Caco-2 (cell line): ENCODE measurements at regions not wholly inside any gene's neighbourhood (a gene's known extent, or its start where the extent isn't known, plus 50 kb on each side); places are given as distances from the start of the nearest gene placed in this dataset.

Experiments used
- BruUV-seq: library from RNA; stranded (reverse); fragments of 400-500 nt; replicated peaks from 2 replicates; lab custom pipeline; 2021; lab: Mats Ljungman, UMichigan
- CTCF ChIA-PET: fragments of 300-600 bp; sonication (Branson Sonifier 250); formaldehyde crosslinking; loops from one replicate; lab custom pipeline; 2022; ENCODE audit warnings: antibody characterized with exemption; lab: Charles Lee
- POLR2A ChIA-PET: fragments of 300-600 bp; sonication (Branson Sonifier 250); formaldehyde crosslinking; loops from one replicate; lab custom pipeline; 2022; ENCODE audit warnings: antibody characterized with exemption; lab: Charles Lee
- DNase-seq, 2 experiments: peaks; one replicate each; pipeline versions ENCODE4 v3.0.0 to v3.0.0-alpha.2; 2020 to 2022
- H3K27me3 ChIP-seq: replicated peaks from 2 replicates; pipeline ENCODE4 v1.6.0; 2011; ENCODE audit warnings: low read length; ENCODE audit not compliant: control insufficient read depth, insufficient read depth
- H3K36me3 ChIP-seq: 2 replicates; pipeline ENCODE4 v1.5.1; 2011; ENCODE audit warnings: low read length; ENCODE audit not compliant: control insufficient read depth, insufficient read depth
- H3K4me1 ChIP-seq: fragments of 250-450 bp; sonication (Bioruptor Pico); 2 replicates; pipeline ENCODE4 v1.5.1; 2020; ENCODE audit warnings: mild to moderate bottlenecking
- H3K4me3 ChIP-seq: 2 replicates; pipeline ENCODE4 v1.5.1; 2011; ENCODE audit warnings: low read depth, mild to moderate bottlenecking, control low read depth, low read length
- H3K9me3 ChIP-seq: fragments of 250-450 bp; sonication (Bioruptor Pico); 2 replicates; pipeline ENCODE4 v1.5.1; 2020; ENCODE audit warnings: mild to moderate bottlenecking, moderate library complexity
- H3K27ac Mint-ChIP-seq: one replicate; pipeline ENCODE4 v1.8.0; 2022; ENCODE audit warnings: mixed read lengths; ENCODE audit not compliant: unreplicated experiment
- H3K27me3 Mint-ChIP-seq: one replicate; pipeline ENCODE4 v1.8.0; 2022; ENCODE audit warnings: mixed read lengths; ENCODE audit not compliant: insufficient read depth, unreplicated experiment
- H3K36me3 Mint-ChIP-seq: one replicate; pipeline ENCODE4 v1.8.0; 2022; ENCODE audit warnings: mild to moderate bottlenecking, mixed read lengths; ENCODE audit not compliant: insufficient read depth, unreplicated experiment
- H3K4me1 Mint-ChIP-seq: one replicate; pipeline ENCODE4 v1.8.0; 2022; ENCODE audit warnings: low read depth, mixed read lengths; ENCODE audit not compliant: unreplicated experiment
- H3K4me3 Mint-ChIP-seq: one replicate; pipeline ENCODE4 v1.8.0; 2022; ENCODE audit warnings: mild to moderate bottlenecking, moderate library complexity, mixed read lengths; ENCODE audit not compliant: unreplicated experiment
- H3K9me3 Mint-ChIP-seq: one replicate; pipeline ENCODE4 v1.8.0; 2022; ENCODE audit warnings: mixed read lengths; ENCODE audit not compliant: unreplicated experiment
- CTCF ChIP-seq, 2 experiments: fragments of 200-600 bp in 1 of 2; IDR thresholded peaks; 1 replicate in 1 of 2; 2 replicates in 1 of 2; pipeline versions ENCODE4 v1.5.1 to v1.8.0; 2011 to 2022; ENCODE audit warnings: antibody characterized with exemption in 1 of 2, control low read depth in 1 of 2, inconsistent platforms in 1 of 2, low read depth in 1 of 2, low read length in 1 of 2, mild to moderate bottlenecking in 1 of 2, moderate library complexity in 1 of 2; ENCODE audit not compliant: insufficient read depth in 1 of 2, severe bottlenecking in 1 of 2, unreplicated experiment in 1 of 2
- intact Hi-C: fragments of 100-400 bp; cut with micrococcal nuclease; formaldehyde crosslinking; loops from one replicate; pipeline ENCODE4 v1.10.0; 2022; ENCODE audit not compliant: unreplicated experiment

- Histone ChIP-seq H3K4me3 (no peak overlapping the region), H3K4me1 (no peaks in the 10 kb centered on the region), H3K36me3 (no peaks in the 10 kb centered on the region), H3K9me3 (no peaks in the 10 kb centered on the region), H3K27me3 (no peaks in the 10 kb centered on the region)
- CTCF ChIA-PET, result no interaction called here
- POLR2A ChIA-PET, result no interaction called here
- H3K27ac Mint-ChIP-seq, result no peak overlapping the region
- H3K4me1 Mint-ChIP-seq, result peaks cover 9% of the 10 kb centered on the region
- no peaks in the 10 kb centered on the region for H3K36me3 Mint-ChIP-seq
- intact Hi-C loops, result loop anchor here (1.0 to 10.0 kb wide), 6 partner anchors 50 to 452 kb away; no protein-coding TSS in a partner anchor
- TF ChIP-seq CTCF (IDR thresholded peaks at IDR 0.05; ENCODE audit: insufficient read depth in 1 of 2, low read depth in 1 of 2, low read length in 1 of 2, severe bottlenecking in 1 of 2, unreplicated experiment in 1 of 2), result no peak
- H3K9me3 Mint-ChIP-seq, result no peaks in the 10 kb centered on the region
- no TSS peak for BruUV-seq
- H3K4me3 Mint-ChIP-seq, result no peak overlapping the region
- DNase-seq, result no peak
- H3K27me3 Mint-ChIP-seq, result peaks cover 10% of the 10 kb centered on the region
These were observed 84.8 kb upstream of the PHF14 start for GRCh38 chr7:10888861-10889260.

GRCh38 chr7:10889266-10889898 lies 84.3 kb upstream of the PHF14 start:
- Histone ChIP-seq H3K4me1 (no peaks in the 10 kb centered on the region), H3K4me3 (no peak overlapping the region), H3K27me3 (no peaks in the 10 kb centered on the region), H3K36me3 (no peaks in the 10 kb centered on the region), H3K9me3 (no peaks in the 10 kb centered on the region)
- Mint-ChIP-seq H3K4me1 (peaks cover 9% of the 10 kb centered on the region), H3K36me3 (no peaks in the 10 kb centered on the region), H3K9me3 (no peaks in the 10 kb centered on the region), H3K27ac (no peak overlapping the region), H3K27me3 (peaks cover 10% of the 10 kb centered on the region), H3K4me3 (no peak overlapping the region)
- DNase-seq, result peak in 1 of 2 experiments; percentile 53
- ChIA-PET POLR2A (no interaction called here), CTCF (interaction anchor here (0.7 kb wide), 1 partner anchor 88 kb away, joined by 5 read pairs; no protein-coding TSS in a partner anchor)
- intact Hi-C loops, result loop anchor here (1.0 to 10.0 kb wide), 6 partner anchors 49 to 452 kb away; no protein-coding TSS in a partner anchor
- no TSS peak for BruUV-seq
- TF ChIP-seq CTCF (IDR thresholded peaks at IDR 0.05; ENCODE audit: insufficient read depth in 1 of 2, low read depth in 1 of 2, low read length in 1 of 2, severe bottlenecking in 1 of 2, unreplicated experiment in 1 of 2), result peak; percentile 64 to 86

- Histone ChIP-seq H3K27me3 (no peaks in the 10 kb centered on the region), H3K36me3 (no peaks in the 10 kb centered on the region), H3K4me3 (no peak overlapping the region), H3K9me3 (peaks cover 11% of the 10 kb centered on the region), H3K4me1 (no peaks in the 10 kb centered on the region)
- H3K4me3 Mint-ChIP-seq, result no peak overlapping the region
- POLR2A ChIA-PET, result no interaction called here
- no peaks in the 10 kb centered on the region for H3K36me3 Mint-ChIP-seq
- BruUV-seq, result no TSS peak
- no peaks in the 10 kb centered on the region for H3K27me3 Mint-ChIP-seq
- no peak for TF ChIP-seq CTCF (IDR thresholded peaks at IDR 0.05; ENCODE audit: insufficient read depth in 1 of 2, low read depth in 1 of 2, low read length in 1 of 2, severe bottlenecking in 1 of 2, unreplicated experiment in 1 of 2)
- intact Hi-C loops, result no loop called here
- CTCF ChIA-PET, result no interaction called here
- H3K27ac Mint-ChIP-seq, result no peak overlapping the region
- H3K4me1 Mint-ChIP-seq, result no peaks in the 10 kb centered on the region
- no peak for DNase-seq
- peaks cover 9% of the 10 kb centered on the region for H3K9me3 Mint-ChIP-seq
These were observed 65.1 kb upstream of the PHF14 start for GRCh38 chr7:10908600-10908999.
